GM23338 (cell line): ENCODE measurements at regions not wholly inside any gene's neighbourhood (a gene's known extent, or its start where the extent isn't known, plus 50 kb on each side); places are given as distances from the start of the nearest gene placed in this dataset.

Experiments used
- ATAC-seq: fragments of 200-7000 bp; cut with Tn5 transposase; 3 replicates; pipeline ENCODE4 v1.9.1; 2020
- DNase-seq: peaks from one replicate; pipeline ENCODE4 v3.0.0-alpha.2; 2015; ENCODE audit warnings: low spot score
- H2AFZ ChIP-seq: fragments of 200-600 bp; sonication (generic); 2 replicates; pipeline ENCODE4 v1.8.0; 2016; ENCODE audit warnings: antibody characterized with exemption, mild to moderate bottlenecking, moderate library complexity
- H3F3A ChIP-seq: fragments of 200-600 bp; sonication (generic); replicated peaks from 2 replicates; pipeline ENCODE4 v1.8.0; 2017; ENCODE audit warnings: antibody characterized with exemption, mixed run types, low read depth
- H3K27ac ChIP-seq: fragments of 200-600 bp; sonication (generic); 2 replicates; pipeline ENCODE4 v1.6.1; 2016; ENCODE audit warnings: low read depth
- H3K27me3 ChIP-seq: fragments of 200-600 bp; sonication (generic); 2 replicates; pipeline ENCODE4 v1.8.0; 2016; ENCODE audit warnings: mild to moderate bottlenecking, mixed run types, moderate library complexity; ENCODE audit not compliant: insufficient read depth
- H3K36me3 ChIP-seq: fragments of 200-600 bp; sonication (generic); 2 replicates; pipeline ENCODE4 v1.8.0; 2016; ENCODE audit warnings: mild to moderate bottlenecking; ENCODE audit not compliant: insufficient read depth
- H3K4me1 ChIP-seq: fragments of 200-600 bp; sonication (generic); 2 replicates; pipeline ENCODE4 v1.8.0; 2016; ENCODE audit warnings: mild to moderate bottlenecking, moderate library complexity; ENCODE audit not compliant: insufficient read depth
- H3K4me2 ChIP-seq: fragments of 200-600 bp; sonication (generic); 2 replicates; pipeline ENCODE4 v1.7.1; 2017; ENCODE audit warnings: mixed run types
- H3K4me3 ChIP-seq: fragments of 200-600 bp; sonication (generic); 2 replicates; pipeline ENCODE4 v1.6.1; 2016; ENCODE audit warnings: mixed run types
- H3K79me2 ChIP-seq: fragments of 200-600 bp; sonication (generic); replicated peaks from 2 replicates; pipeline ENCODE4 v1.8.0; 2017; ENCODE audit warnings: mild to moderate bottlenecking; ENCODE audit not compliant: insufficient read depth
- H3K9me2 ChIP-seq: fragments of 200-600 bp; sonication (generic); 2 replicates; pipeline ENCODE4 v1.8.0; 2017; ENCODE audit not compliant: insufficient read depth
- H4K20me1 ChIP-seq: fragments of 200-600 bp; sonication (generic); replicated peaks from 2 replicates; pipeline ENCODE4 v1.8.0; 2017; ENCODE audit warnings: mild to moderate bottlenecking; ENCODE audit not compliant: insufficient read depth
- H3K27ac Mint-ChIP-seq: 2 replicates; pipeline ENCODE4 v1.8.0; 2020; ENCODE audit warnings: inconsistent platforms, mild to moderate bottlenecking, moderate library complexity, mixed read lengths
- H3K27me3 Mint-ChIP-seq: 3 replicates; pipeline ENCODE4 v1.8.0; 2022; ENCODE audit warnings: low read depth, mild to moderate bottlenecking, moderate library complexity, mixed read lengths, inconsistent platforms; ENCODE audit not compliant: insufficient read depth, poor library complexity
- H3K36me3 Mint-ChIP-seq: 3 replicates; pipeline ENCODE4 v1.8.0; 2021; ENCODE audit warnings: low read depth, mild to moderate bottlenecking, inconsistent platforms, moderate library complexity, mixed read lengths
- H3K4me1 Mint-ChIP-seq: 3 replicates; pipeline ENCODE4 v1.8.0; 2020; ENCODE audit warnings: mild to moderate bottlenecking, inconsistent platforms, mixed read lengths
- H3K4me3 Mint-ChIP-seq: 3 replicates; pipeline ENCODE4 v1.8.0; 2021; ENCODE audit warnings: moderate library complexity, mild to moderate bottlenecking, inconsistent platforms, mixed read lengths
- H3K9me3 Mint-ChIP-seq: 3 replicates; pipeline ENCODE4 v1.8.0; 2020; ENCODE audit warnings: moderate library complexity, mild to moderate bottlenecking, inconsistent platforms, mixed read lengths
- CREB1 ChIP-seq: fragments of 250-450 bp; sonication (Bioruptor Pico); IDR thresholded peaks from 2 replicates; pipeline ENCODE4 v1.5.0; 2020; ENCODE audit warnings: low read depth, mild to moderate bottlenecking, moderate library complexity
- ETS1 ChIP-seq: IDR thresholded peaks from 2 replicates; pipeline ENCODE4 v1.6.1; 2016; ENCODE audit warnings: antibody characterized with exemption
- EZH2 ChIP-seq: fragments of 200-600 bp; sonication (generic); IDR thresholded peaks from one replicate; pipeline ENCODE4 v1.8.0; 2017; ENCODE audit warnings: antibody characterized with exemption, mild to moderate bottlenecking, low read depth; ENCODE audit not compliant: unreplicated experiment
- EZH2phosphoT487 ChIP-seq: fragments of 200-600 bp; sonication (generic); IDR thresholded peaks from one replicate; pipeline ENCODE4 v1.8.1; 2018; ENCODE audit warnings: antibody characterized with exemption; ENCODE audit not compliant: unreplicated experiment
- JUNB ChIP-seq: IDR thresholded peaks from one replicate; pipeline ENCODE4 v1.6.1; 2016; ENCODE audit warnings: antibody characterized with exemption; ENCODE audit not compliant: unreplicated experiment
- NANOG ChIP-seq: IDR thresholded peaks from 2 replicates; pipeline ENCODE4 v1.6.1; 2016; ENCODE audit warnings: antibody characterized with exemption, borderline replicate concordance
- REST ChIP-seq: IDR thresholded peaks from one replicate; pipeline ENCODE4 v1.6.1; 2018; ENCODE audit warnings: antibody characterized with exemption; ENCODE audit not compliant: unreplicated experiment
- STAT1 ChIP-seq: IDR thresholded peaks from one replicate; pipeline ENCODE4 v1.6.1; 2016; ENCODE audit warnings: antibody characterized with exemption; ENCODE audit not compliant: unreplicated experiment
- ZNF114 ChIP-seq: fragments of 250-450 bp; sonication (Bioruptor Pico); IDR thresholded peaks from 2 replicates; pipeline ENCODE4 v1.5.0; 2020; ENCODE audit warnings: mild to moderate bottlenecking, moderate library complexity
- ZNF331 ChIP-seq: fragments of 250-450 bp; sonication (Bioruptor Pico); IDR thresholded peaks from 2 replicates; pipeline ENCODE4 v1.5.0; 2020; ENCODE audit warnings: low read depth, mild to moderate bottlenecking, moderate library complexity
- ZNF462 ChIP-seq: fragments of 250-450 bp; sonication (Bioruptor Pico); IDR thresholded peaks from 2 replicates; pipeline ENCODE4 v1.5.0; 2020; ENCODE audit warnings: mild to moderate bottlenecking, moderate library complexity
- TF ChIP-seq, protein P1 (sequence below), 2 experiments: fragments of 200-600 bp in 1 of 2; sonication (generic) in 1 of 2; conservative IDR thresholded peaks; 2 replicates each; pipeline versions ENCODE4 v1.5.1 to v1.6.1; 2016 to 2017; ENCODE audit warnings: antibody characterized with exemption in 2 of 2, low read depth in 2 of 2, mild to moderate bottlenecking in 2 of 2, moderate library complexity in 1 of 2

DNA sequence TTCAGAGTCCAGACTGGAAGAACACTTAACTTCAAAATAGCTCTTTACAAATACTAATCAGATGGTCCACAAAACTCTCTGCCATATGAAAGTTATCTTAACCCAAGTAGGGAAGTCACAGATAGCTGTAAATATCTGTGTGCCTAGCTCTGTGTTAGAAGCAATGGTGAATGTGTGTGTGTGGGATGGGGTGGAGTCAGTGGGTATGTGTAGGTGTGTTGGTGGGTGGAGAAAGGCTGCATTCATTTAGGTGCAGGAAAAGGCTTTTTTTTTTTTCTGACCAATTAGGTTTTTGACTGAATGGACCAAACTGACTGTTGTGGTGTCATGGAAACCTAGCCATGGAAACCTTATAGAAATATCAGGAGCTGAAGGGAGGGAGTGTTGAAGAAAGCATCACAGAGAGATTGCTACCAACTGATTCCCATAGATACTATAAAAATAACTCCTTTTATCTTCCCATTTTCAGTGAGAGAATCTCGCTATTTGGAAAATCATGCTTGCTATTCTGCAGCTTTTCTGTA is 156.2 kb upstream of the NR3C1 start (continued):
- TF ChIP-seq CREB1 (CRISPR knock-in tag) (no peak), ETS1 (no peak), REST (no peak), JUNB (no peak), ZNF331 (CRISPR knock-in tag) (no peak), EZH2phosphoT487 (no peak), EZH2 (no peak), NANOG (no peak)
- TF ChIP-seq, protein P1, sequence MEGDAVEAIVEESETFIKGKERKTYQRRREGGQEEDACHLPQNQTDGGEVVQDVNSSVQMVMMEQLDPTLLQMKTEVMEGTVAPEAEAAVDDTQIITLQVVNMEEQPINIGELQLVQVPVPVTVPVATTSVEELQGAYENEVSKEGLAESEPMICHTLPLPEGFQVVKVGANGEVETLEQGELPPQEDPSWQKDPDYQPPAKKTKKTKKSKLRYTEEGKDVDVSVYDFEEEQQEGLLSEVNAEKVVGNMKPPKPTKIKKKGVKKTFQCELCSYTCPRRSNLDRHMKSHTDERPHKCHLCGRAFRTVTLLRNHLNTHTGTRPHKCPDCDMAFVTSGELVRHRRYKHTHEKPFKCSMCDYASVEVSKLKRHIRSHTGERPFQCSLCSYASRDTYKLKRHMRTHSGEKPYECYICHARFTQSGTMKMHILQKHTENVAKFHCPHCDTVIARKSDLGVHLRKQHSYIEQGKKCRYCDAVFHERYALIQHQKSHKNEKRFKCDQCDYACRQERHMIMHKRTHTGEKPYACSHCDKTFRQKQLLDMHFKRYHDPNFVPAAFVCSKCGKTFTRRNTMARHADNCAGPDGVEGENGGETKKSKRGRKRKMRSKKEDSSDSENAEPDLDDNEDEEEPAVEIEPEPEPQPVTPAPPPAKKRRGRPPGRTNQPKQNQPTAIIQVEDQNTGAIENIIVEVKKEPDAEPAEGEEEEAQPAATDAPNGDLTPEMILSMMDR (conservative IDR thresholded peaks at IDR 0.05; ENCODE audit: low read depth in 2 of 2) = no peak

- no peaks in the 10 kb centered on the region for H3K36me3 Mint-ChIP-seq
- no peak for TF ChIP-seq EZH2phosphoT487
- TF ChIP-seq ZNF114 (CRISPR knock-in tag) = no peak
- no peak for TF ChIP-seq ZNF462 (CRISPR knock-in tag)
- no peak for TF ChIP-seq JUNB
- TF ChIP-seq EZH2 = no peak
- no peak for TF ChIP-seq STAT1
These were observed 154.6 kb upstream of the NR3C1 start for GRCh38 chr5:143558048-143558447.

More at GRCh38 chr5:143558048-143558447, 154.6 kb upstream of the NR3C1 start:
- no peaks in the 10 kb centered on the region for H3K9me3 Mint-ChIP-seq
- Histone ChIP-seq H3K79me2 (no peaks in the 10 kb centered on the region), H3K27me3 (no peaks in the 10 kb centered on the region), H4K20me1 (no peaks in the 10 kb centered on the region), H3K36me3 (no peaks in the 10 kb centered on the region), H3F3A (no peaks in the 10 kb centered on the region), H3K4me1 (no peaks in the 10 kb centered on the region), H3K27ac (no peak overlapping the region), H3K9me2 (0 out of 2 replicates have a peak, but pooled peaks cover 11% of the 10 kb centered on the region), H3K4me2 (no peak overlapping the region), H2AFZ (no peak overlapping the region), H3K4me3 (no peak overlapping the region)
- DNase-seq (no peak), ATAC-seq (no peak)
- H3K4me1 Mint-ChIP-seq = peaks cover 3% of the 10 kb centered on the region; the same call in 1 of the 3 replicates
- no peak overlapping the region for H3K4me3 Mint-ChIP-seq
- H3K27me3 Mint-ChIP-seq = peaks cover 4% of the 10 kb centered on the region
- H3K27ac Mint-ChIP-seq = no peak overlapping the region
